SK-N-MC (cell line): ENCODE measurements at regions not wholly inside any gene's neighbourhood (a gene's known extent, or its start where the extent isn't known, plus 50 kb on each side); places are given as distances from the start of the nearest gene placed in this dataset.

Experiments used
- EZH2 ChIP-seq: fragments of 200-600 bp; sonication (generic); IDR thresholded peaks from one replicate; pipeline ENCODE4 v1.6.1; 2017; ENCODE audit warnings: antibody characterized with exemption
- POLR2AphosphoS5 ChIP-seq: IDR thresholded peaks from 2 replicates; pipeline ENCODE4 v1.6.1; 2012; ENCODE audit warnings: mild to moderate bottlenecking, low read depth, low read length, borderline replicate concordance

- no peak for TF ChIP-seq POLR2AphosphoS5
- no peak for TF ChIP-seq EZH2
Measured at GRCh38 chr2:9078405-9078804, 74.9 kb upstream of the MBOAT2 start.
